HG03066 (cell line): ENCODE measurements at regions not wholly inside any gene's neighbourhood (a gene's known extent, or its start where the extent isn't known, plus 50 kb on each side); places are given as distances from the start of the nearest gene placed in this dataset.
"Not testable (repeated sequence)": the region's sequence is repeated elsewhere in the genome, so short reads cannot be mapped to it uniquely, and the experiment has no call there.

Source experiments
- ATAC-seq: cut with Tn5 transposase; IDR thresholded peaks from one replicate; pipeline ENCODE4 v1.9.1; 2021; ENCODE audit warnings: low read depth; ENCODE audit not compliant: unreplicated experiment

GRCh38 chr6:164107297-164107995 is 692.9 kb downstream of the QKI start:
- no peak for ATAC-seq

DNA sequence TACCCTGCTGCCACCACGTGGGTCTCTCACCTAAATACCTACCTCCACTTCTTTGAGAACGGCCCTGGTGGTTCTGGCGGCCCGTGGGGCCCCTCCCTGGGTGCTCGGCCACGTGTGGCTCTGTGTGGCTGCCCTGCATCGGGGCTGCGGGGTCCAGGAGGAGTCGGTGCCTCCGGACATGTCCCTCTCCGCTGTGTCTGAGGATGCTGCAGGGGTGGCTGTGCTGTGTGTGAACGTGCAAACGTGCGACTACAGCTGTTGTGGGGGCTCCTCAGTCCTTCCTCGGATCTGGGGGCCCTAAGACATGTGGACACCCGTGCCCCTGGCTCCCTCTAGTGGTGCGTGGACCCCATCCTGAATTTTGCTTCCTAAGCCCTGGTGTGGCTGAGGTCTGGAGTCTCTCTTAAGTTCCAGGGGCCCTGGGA is 691.8 kb downstream of the QKI start:
- ATAC-seq, result no peak

DNA sequence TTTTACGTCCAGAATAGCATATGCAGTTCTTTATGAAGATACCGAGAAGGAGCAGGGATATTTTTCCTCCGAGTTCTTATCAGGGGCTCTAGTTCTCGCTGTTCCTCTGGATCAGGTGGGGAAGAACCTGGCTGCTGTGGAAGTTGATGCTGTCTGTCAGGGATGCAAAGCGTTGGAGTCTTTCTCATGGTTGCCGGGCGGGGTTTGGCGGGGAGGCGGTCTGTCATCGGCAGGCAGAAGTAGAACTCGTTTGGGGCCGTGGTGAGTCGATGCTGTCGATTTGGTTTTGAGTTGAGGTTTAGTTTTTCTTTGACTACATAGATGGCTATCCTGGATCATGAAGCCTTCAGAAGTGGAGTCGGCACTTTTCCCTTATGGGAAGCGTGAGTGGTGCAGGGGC is 691.2 kb downstream of the QKI start:
- no peak for ATAC-seq

GRCh38 chr6:164104432-164104831 is 689.9 kb downstream of the QKI start:
- no peak for ATAC-seq

GRCh38 chr6:164102693-164103092 is 688.2 kb downstream of the QKI start:
- ATAC-seq, result no peak

- ATAC-seq, result no peak
These were observed 687.3 kb downstream of the QKI start for GRCh38 chr6:164101859-164102258.

- no peak for ATAC-seq
These were observed 684.8 kb downstream of the QKI start for GRCh38 chr6:164099269-164099865.

GRCh38 chr6:164098857-164099267 is 684.3 kb downstream of the QKI start:
- ATAC-seq, result no peak

- no peak for ATAC-seq
These were observed 683.3 kb downstream of the QKI start for GRCh38 chr6:164097551-164098398.

DNA sequence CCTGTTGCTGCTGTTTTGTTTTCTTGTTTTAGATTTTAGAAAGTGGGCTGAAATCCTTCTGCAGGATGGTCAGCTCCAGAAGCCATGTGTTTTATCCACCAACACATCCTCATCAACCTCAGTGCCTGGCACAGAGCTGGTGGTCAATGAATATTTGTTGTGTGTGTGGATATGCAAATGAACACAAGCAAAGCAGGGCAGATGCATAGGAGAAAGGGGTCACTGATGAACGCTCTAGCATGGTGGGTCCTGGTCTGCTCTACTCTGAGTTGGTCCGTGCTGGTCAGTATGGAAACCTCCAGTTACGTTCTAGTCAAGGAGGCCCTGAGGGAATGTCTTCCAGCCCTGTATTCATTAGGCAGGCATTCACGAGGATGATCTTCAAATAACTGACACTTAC is 682.5 kb downstream of the QKI start:
- ATAC-seq, result no peak

GRCh38 chr6:164095056-164095455 is 680.5 kb downstream of the QKI start:
- ATAC-seq, result no peak

- ATAC-seq, result no peak
These were observed 673.4 kb downstream of the QKI start for GRCh38 chr6:164087870-164088269.

DNA sequence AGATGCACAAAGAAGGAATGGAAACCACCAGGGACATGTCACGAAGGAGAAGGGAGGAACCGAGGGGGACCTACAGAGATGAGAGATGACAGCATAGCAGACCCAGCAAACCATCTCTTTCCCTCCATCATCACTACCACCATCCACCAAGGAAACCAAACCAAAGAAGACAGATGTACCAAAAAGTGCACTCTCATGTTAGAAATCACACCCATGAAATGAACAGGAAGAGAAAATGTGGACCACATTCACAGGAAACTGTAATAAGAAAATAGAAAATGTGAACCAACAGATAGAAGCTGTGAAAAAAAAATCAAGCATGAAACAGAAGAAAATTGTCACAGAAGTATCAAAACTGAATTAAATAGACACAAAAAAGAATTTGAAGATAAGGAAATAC is 672.7 kb downstream of the QKI start:
- no peak for ATAC-seq

GRCh38 chr6:164086076-164086887 is 671.8 kb downstream of the QKI start:
- no peak for ATAC-seq

GRCh38 chr6:164085091-164086075 is 670.9 kb downstream of the QKI start:
- no peak for ATAC-seq

- no peak for ATAC-seq
These were observed 664.7 kb downstream of the QKI start for GRCh38 chr6:164079275-164079600.

DNA sequence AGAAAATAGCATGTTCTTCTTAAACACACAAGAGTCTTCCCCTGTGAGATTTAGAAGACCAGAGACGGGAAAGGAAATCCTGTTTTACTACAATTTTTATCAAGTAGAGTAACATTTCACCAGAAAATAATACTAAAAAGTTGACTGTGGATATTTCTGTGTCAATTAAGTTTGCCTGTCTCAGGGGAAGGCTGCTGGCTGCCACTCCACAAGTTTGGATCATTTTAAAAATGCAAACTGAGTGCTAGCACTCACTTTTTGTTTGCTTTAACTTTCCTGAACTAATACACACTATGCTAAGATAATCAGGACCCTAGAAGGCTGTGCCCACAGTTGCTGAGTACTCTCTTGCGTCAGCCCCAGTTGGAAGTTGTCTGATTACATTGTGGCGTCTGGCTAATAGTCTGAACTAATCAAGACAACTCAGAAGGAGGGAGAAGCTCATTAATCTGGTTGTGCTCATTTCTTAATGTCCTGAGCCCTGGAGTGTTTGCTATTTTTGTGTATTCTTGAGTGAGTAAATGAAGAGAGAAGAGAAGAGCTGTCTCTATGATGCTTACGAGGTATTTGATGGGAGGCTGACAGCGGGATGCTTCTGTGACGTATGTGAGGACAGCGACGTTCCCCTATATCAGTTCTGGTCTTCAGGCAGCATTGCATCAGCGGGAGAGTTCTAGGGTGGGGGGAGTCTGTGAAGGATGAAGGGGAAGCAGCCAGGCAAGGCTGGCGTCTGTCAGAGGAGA is 664.2 kb downstream of the QKI start:
- no peak for ATAC-seq

DNA sequence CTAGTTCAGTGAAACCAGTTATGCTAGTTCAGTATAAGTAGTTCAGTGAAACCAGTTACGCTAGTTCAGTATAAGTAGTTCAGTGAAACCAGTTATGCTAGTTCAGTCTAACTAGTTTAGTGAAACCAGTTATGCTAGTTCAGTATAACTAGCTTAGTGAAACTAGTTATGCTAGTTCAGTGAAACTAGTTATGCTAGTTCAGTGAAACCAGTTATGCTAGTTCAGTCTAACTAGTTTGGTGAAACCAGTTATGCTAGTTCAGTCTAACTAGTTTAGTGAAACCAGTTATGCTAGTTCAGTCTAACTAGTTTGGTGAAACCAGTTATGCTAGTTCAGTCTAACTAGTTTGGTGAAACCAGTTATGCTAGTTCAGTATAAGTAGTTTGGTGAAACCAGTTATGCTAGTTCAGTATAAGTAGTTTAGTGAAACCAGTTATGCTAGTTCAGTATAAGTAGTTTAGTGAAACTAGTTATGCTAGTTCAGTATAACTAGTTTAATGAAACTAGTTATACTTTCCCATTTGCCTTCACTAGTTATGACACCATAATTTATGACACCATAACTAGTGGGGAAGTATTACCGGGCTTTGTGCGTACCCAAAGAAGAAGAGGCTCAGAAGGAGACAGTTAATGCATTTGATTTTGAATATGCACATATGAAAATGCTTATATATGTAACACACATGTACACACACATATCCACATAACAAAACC is 662.5 kb downstream of the QKI start:
- ATAC-seq, result not testable (repeated sequence)
